Activated naive CD4-positive, alpha-beta T cell (primary cell): ENCODE measurements at regions not wholly inside any gene's neighbourhood (a gene's known extent, or its start where the extent isn't known, plus 50 kb on each side); places are given as distances from the start of the nearest gene placed in this dataset.

Experiments used
- DNase-seq, 4 experiments: peaks; one replicate each; lab custom pipeline; 2025; lab: John Stamatoyannopoulos, UW

DNA sequence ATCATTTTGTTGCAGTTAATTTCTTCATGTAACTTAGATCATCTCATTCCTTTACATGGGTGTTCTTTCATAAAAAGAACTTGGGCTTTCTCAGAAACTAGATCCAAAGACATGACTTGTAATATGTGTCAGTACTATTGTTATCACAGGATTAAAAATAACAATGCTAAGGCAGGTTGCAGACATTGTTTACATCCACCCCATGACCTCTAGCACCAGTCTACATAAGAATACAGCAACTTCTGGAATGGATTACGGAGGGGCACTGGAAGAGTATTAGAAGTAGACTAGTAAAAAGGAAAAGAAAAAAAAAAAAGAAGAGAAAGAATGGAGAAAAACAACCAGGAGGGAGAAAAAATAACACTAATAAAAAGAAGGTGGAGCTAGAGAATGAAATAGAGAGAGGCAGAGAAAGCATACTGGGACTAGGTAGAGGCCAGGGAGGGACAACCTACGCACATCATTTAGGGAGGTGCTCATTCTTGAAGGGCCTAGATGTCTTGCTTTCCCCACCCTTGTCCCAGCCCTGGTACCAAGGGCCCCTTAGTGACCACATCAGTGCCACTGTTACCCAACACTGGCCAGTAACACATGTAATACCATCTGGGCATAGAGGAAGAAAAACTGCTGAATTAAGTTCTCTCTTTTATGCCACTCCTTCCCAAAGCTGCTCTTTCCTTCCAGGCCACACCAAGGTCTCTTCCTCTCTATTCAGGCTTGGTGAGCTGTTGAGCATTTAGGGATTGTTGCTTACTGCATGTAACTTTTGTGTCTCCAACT lies 70.6 kb upstream of the KLF7 start:
- no peak for DNase-seq

DNA sequence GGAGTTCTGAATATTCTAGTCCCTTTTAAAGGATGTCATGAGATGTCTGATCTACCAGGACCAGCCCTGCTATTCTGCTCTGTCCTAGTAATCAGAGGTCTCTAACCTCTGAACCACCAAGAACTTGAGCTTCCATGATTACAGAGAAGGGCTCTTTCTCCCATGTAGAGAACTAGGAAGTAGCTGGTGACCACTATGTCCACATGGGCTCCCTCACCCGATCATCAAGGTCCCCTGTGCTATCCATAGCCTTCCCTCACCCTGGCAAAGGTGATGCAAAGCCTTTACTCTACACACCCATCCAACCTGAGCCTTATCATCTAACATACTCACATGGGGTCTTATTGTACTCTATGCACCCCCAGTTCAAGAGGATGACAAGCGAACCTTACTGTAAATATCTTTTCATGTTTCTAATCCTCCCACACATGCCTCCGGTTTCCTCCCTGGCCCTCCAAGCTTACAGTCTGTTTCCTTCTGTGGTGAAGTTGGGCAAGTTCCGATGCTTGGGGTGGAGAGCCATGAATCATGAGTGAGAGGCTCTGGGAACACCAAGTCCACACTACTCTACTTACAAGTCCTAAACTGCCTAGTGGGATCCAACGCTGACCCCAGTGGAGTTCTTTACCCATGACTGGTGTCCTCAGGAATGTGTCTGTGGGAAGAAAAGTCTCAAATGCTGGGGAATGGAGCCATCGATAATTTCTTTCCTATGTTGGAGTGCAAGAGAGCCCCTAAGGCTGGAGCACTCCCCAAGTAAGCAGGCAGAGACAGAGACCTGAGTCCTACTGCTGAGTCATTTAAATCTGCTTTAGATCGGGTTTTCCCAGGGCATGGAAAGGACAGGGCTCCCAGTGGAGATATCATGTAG lies 73.3 kb upstream of the KLF7 start:
- DNase-seq, result no peak

DNA sequence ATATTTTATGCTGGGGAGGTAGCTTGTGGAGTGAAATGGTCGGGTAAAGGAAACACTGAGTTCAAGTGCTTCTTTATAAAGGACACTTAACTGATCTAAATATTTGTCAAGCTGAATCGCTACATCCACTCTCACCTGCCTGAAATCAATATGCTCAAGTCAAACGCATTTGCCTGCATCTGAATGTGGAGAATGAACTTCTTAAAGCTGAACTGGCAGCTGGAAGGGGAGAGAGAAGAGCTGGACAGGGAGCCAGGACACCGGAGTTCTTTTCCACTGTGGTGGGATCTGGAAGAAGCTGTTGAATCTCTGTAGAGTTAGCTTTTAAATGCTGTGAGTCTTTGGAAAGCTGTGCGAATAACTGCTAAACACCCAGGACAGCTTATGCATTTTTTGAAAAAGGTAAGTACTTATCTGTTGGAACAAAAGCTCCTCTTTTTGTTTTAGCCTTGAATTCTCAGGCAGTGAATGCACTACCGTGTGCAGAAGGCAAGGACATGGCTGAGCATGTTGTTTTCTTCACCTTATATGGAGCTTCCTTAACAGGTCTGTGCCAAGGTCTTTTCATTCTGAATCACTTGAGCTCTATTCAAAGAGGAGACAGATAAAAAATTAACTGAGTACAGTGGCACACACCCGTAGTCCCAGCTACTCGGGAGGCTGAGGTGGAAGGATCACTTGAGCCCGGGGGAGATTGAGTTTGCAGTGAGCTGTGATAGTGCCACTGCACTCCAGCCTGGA lies 74.2 kb upstream of the KLF7 start:
- no peak for DNase-seq

DNA sequence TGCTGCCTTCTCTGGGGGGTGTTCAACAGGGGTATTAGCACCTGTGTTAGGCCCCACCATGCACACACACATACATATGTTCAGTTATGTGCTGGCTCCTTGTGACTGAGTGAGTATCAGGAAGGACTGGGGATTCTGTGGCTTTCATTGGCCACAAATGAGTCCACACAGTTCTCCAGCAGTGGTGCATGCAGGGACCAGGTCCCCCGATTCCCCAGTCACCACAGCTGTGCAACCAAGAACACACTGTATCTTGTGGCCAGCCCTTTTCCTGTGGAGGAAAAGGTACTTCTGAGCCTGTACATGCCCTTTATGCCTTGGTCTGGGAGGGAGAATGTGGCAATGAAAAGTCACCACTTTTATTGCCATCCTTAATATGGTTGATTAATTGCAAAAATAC lies 74.9 kb upstream of the KLF7 start:
- DNase-seq, result no peak

DNA sequence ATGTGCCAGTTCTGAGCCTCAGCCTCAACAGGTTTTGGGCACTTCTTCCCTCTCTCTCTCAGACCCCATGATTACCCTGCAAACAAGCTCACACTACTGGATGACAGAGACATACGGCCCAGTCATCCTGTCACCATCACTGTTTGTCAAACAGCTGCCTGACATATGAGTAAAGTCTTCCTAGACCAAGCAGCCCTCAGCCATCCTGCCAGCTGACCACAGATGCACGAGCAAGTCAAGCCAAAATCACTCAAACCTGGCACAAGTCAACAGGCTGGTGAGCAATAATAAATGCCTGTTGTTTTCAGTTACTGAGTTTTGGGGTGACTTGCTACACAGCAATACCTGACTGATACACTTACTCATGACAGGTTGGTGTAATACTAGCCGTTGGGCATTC lies 75.5 kb upstream of the KLF7 start:
- DNase-seq, result no peak

DNA sequence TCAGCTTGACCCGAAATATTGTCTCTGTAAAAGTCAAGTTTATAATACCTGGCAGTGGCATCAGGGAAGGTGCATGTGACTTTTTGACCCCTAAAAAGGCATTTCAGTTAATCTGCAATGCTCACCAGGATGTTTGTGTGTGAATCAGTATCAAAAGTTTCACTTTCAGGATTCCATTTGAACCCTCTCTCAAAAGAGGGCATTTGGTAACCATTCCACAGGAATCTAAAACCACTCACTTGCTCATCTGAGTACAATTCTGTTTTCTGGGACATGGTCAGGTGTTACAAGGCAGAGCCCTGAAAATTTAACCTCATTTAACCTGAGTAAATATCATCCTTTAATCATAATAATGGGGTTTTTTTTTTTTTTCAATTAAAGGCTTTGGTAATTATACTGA lies 77.9 kb upstream of the KLF7 start:
- DNase-seq, result no peak

DNA sequence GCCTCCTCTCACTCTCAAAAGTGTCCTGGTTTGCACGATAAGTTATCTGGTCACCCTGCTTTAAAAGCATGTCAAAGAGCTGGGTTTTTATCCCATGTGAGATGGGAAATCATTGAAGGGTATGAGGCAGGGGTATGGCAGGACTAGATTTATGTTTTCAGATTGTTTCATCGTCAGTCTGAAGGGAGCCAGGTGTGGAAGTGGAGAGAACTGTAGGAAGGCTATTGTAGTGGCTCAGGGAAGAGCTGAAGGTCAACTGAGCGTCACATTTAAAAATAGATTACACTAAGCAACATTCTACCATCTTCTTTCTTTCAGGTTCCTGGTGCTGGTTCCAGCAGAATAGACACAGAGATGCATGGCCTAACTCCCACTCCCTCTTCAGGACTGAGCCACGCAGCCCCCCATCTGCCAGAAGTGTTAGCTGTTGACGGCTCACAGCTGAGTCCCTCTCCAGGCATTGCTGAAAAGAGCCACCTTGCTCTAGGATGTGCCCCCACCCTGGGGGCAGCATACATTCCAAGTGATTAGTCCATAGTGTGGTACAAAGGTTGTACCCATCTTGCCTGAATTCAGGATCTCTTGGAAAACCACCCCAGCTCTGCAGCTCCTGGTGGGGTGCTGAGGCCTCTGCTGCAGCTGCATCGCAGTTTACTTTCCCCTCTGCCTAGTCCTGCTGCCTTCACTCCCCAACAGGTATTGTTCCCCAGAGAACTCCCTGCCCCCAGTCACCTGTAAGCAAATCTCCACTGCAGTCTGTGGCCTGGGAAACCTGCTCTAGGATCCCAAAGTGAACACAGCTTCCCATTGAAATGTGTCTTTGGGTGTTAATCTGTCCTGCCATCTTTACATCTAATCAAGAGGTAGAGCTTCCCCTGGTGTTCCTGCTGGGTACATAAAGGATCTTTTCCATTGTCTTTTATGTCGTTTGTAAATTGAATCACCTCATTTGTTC lies 79.5 kb upstream of the KLF7 start:
- no peak for DNase-seq

DNA sequence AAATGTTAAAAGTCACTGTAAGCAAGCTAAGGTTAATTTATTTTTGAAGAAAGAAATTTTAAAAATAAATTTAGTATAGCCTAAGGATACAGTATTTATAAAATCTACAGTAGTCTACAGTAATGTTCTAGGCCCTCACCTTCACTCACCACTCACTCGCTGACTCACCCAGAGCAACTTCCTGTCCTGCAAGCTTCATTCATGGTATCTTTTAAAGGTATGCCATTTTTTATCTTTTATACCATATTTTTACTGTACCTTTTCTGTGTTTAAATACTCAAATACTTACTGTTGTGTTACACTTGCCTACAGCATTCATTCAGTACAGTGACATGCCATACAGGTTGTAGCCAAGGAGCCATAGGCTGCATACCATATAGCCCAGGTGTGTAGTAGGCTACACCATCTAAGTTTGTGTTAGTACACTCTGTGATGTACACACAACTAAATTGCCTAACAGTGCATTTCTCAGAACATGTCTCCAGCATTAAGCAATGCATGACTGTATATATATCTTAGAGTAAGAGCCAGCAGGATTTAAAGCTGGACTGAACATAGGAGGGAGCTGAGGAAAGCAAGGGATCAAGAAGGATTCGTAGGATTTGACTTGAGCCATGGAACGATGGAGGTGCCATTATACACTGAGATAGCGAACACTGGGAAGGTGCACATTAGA lies 83.1 kb upstream of the KLF7 start:
- DNase-seq, result no peak

DNA sequence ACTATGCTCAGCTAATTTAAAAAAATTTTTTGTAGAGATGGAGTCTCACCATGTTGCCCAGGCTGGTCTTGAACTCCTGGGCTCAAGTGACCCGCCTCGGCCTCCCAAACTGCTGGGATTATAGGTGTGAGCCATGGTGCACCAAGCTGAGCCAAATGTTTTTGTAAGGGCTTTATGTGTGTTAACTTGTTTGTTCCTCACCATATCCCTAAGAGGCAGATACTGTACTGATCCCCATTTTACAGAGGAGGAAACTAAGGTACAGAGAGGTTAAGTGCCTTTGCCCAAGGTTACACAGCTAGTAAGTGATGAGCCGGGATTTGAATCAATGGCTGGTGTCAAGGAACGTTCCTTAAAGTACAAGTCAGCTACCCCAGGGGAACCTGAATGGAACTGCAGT lies 85.3 kb upstream of the KLF7 start:
- DNase-seq, result no peak

DNA sequence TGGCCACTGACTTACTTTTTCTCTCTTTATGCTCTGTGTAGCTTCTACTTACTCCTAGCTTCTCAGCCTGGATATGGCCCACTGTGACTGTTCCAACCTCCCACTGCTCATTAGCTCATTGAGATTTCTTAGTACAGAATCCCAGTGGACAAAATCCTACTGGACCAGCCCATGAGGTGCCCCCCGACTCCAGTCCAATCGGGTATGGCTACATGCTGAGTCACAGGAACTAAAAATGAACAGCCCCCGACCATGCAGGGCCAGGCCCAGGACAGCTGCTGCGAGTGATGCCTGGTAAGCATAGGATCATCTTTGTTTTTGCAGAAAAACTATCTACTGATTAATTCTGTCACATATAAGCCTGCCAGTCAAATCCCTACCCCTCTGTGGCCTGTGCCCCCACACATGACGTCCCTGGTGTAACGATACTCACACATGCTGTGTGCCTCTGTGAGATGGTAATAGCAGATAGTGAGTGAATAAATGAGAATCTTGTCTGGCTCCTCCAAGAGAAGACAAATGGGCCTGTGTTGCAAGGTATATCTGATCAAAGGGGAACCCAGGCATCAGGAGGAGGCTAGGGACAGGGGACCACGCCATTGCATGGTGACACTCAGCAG lies 85.9 kb upstream of the KLF7 start:
- DNase-seq, result no peak

DNA sequence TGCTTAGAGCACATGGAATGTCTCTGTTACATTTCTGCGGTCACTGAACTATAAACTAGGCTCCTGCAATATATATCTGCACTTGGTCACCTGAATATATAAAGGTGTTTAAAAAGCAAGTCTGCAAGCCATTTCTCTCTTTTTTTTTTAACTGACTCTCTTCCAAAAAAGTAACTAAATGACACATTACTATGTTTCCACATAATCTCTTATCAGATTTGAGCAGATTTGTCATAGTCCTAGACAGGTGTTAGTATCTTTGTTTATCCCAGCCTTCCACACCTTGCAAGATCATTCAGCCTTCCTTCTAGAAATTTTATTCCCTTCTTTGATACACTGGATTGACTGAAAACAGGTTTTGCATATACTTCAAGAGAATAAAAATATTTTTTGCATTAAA lies 86.7 kb upstream of the KLF7 start:
- no peak for DNase-seq

DNA sequence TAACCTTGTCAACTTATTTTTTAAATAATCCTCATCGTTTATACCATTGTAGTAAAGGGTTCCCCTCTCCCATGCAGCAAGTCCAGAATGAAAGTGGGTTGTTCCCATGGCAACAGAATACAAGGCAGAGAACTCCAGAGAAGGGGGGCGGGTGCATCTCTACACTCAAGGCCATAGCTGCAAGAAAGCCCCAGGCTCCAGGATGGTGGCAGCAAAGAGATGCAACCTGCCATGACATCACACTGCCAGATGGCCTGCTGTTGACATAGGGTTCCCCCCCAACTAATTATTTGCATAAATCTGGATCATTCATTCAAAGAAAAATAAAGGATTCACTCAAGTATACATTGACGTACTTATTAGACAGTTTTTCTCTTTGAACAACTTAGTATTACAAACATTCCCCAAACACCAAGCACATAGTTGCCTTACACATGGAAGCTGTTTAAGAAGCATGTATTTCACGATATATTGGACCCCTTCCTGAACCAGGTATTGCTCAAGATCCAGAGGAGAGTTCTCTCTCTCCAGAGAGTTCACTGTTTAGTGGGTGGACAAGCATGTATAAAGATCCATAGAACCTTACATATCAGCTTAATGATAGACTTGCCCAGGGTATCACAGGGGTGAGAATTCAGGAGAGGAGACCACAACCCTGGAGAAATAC lies 87.4 kb upstream of the KLF7 start:
- no peak for DNase-seq

DNA sequence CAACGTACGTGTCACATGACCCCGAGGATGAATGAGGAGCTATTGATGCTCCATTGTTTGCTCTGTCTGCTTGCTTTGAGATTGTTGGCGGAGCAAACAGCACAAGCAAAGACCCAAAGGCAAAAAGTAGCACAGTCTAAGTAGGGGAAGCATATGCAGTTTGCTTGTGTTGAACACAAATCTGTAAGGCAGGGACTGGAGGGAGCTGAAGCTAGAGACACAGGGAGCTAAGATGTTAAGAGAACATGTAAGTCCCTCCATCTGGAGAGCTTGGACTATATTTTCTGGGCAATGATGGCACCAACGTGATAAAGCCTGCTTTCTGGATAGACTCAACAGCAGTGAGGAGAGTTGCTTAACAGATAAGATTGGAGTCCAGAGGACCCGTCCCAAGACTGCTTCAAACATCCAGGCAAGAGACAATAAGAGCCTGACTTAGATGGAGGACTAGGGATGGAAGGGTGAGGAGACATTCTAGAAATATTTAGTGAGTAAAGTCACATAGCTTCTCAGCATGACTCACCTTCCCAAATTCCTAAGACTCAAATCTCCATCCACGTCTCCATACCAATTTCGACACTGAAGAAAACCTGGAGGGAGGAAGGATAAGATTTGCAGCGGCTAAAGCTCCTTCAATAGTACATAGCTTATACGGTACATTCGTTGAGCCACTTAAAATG lies 88.1 kb upstream of the KLF7 start:
- no peak for DNase-seq

DNA sequence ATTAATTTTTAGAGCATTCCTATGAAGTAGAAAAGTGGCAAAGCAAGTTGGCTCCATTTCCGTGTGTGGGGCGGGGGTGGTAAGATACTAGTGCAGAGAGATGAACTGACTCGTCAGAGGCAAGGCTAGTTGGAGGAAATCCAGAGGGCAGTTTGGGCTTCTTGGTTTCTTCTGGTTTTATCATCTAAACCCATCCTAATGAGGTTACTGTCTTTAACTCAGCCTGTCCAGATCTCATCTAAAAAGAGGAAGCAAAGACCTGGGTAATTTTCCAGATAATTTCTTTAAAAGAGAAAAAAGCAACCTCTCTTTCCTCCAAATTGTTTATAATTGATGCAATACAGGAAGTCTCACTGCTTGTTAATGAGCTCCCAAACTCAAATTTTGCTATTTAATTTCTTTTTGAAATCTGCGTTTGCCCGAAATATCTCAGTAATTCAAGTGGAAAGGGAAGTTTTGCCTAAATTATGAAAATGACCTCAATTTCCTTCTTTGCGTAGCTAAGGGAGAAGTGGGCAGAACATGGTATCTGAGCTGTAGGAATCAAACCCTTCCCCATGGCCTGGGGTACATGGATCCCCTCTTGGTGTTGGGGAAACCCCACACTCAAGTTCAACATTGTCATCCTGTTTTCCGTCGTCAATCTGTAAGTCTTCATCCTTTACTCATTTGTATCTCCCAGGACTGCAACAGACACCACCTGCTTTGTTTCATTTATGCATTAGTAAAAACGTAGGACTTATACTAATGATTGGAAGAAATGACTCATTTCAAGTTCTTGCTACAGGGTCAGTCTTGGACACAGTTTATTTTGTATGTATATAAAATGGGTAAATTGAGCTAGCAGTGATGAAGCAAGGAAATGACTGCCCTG lies 89.1 kb upstream of the KLF7 start:
- no peak for DNase-seq

DNA sequence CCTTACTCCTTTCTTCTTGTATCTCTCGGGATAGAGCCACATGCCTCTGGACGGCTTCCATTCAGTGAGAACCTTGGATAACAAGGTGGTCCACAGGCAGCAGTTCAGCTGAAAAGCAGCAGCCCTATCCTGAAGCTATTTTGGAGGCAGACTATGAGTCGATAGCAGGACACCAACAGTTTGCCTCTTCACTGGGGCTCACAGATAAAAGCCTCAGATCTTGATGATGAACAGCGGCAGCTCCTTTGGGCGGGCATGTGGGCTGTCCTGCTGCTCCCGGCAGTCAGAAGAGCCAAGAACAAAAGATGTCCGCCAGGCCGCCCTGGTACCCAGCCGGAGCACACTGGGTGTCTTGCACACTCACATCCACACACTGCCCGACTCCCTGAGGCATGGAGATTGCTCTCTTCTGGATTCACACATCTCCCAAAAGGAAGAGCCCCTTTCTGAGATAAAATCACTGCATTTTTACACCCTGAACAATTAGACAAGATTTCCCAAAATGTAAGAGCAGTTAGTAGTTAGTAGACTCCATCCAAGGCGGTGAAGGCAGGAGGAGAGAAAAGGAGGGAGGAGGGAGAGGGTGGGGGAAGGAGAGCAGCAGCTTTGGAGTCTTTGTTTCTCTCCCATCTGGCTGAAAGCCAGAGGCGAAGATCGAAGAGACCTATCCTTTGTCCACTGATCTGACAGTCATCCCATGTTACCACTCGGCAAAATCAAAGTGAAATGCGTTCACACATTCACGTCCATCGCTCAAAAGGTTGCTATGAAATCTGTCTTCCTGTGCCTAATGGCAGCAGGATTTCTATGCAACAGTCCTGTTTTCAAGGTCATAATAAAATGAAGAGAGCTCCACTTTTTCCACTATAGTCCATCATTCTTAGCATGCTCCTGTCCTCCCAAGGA lies 90.1 kb upstream of the KLF7 start:
- no peak for DNase-seq

DNA sequence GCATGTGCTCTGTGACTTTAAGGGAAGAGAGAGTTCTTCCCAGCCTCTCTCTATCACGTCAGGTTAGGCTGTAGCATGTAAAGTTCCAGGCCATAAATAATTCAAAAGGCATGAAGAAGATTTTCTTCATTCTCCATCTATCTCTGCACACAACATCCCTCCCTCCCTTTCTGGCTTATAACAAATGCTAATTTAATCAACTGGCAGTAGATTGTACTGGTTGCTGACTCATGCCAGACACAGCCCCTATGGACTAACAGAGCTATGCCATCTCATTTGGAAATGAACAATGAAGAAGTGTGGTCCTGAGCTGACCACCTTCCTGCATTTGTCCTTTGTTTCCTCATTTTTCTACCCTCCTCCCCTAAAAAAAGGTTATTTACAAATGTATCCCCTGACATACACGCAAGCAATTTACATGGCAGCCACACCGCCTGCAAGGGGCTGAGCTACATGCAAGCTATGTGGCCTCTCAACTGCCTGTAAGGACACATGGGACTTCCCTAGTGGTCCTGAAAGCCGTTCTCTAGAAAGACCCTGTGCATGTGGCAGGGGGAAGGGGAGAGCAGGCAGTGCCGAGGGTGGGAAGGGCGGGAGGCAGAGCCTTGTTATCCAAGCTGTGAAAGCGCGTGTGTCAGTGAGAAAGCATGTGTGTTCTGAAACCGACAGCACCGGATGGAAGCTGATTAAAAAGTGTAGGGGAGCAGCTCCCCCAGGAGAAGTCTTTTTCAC lies 90.9 kb upstream of the KLF7 start:
- DNase-seq, result no peak
